ENCODE measurements at regions not wholly inside any gene's neighbourhood (a gene's known extent, or its start where the extent isn't known, plus 50 kb on each side); places are given as distances from the start of the nearest gene placed in this dataset.
A peak's percentile ranks its signal among the peaks of the same experiment; 100 is the strongest.
"Not testable (repeated sequence)": the region's sequence is repeated elsewhere in the genome, so short reads cannot be mapped to it uniquely, and the experiment has no call there.

DNA sequence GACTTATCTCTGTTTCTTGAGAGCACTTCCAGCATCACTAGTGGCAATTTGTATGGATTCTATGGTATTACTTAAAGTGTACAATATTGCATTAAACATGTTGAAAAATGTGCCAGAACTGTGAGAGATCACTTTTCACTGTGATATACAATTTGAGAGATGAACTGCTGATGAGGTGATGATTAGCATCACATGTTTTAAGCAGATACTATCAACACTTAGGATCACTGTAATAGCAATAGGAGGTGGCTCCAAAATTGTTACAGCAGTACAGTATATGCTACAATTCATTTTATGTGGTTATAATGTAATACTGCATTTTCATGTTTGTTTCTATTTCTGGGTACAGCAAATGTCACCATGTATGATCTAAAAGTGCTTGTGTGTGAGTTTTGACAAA, 570.0 kb downstream of the PTPRC start:
- no peak for DNase-seq (ENCODE audit: low spot score)

DNA sequence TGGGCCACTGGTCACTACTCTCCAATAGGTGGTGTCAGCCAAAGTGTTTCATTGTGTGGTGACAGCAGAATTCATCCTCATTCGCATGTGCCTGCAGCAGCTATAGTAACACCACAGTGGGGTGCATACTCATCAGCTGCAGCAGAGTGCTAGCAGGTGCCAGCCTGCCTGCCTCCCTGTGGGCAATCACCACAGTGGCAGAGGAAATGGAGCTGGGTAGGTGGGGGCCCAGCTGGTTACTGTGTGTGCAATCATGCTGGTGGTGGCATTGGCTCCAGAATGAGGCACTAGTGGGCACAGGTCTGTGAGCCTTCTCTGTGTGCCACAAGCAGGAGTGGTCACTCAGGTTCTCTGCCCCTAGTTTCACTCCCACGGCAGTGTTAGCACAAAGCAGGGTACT, 579.2 kb downstream of the PTPRC start:
- DNase-seq (ENCODE audit: low spot score) = no peak

DNA sequence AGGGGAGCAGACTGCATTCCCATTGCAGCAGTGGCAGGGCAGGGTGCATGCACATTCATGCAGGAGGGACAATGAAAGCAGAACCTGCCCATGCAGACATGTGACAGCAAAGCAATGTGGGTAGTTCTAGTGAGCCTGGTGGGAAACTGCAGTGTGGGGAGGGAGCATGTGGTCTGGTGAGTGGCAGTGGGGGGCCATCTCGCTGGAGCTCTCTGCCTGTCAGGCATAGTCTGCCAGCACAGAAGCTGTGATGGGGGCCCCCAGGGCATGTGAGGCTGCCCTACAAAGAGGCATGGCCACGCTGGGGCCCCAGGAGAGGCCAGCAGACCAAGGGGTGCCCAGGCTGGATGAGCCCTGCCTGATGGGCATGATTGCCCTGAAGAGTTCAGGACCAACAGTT, 579.7 kb downstream of the PTPRC start:
- no peak for DNase-seq (ENCODE audit: low spot score)

DNA sequence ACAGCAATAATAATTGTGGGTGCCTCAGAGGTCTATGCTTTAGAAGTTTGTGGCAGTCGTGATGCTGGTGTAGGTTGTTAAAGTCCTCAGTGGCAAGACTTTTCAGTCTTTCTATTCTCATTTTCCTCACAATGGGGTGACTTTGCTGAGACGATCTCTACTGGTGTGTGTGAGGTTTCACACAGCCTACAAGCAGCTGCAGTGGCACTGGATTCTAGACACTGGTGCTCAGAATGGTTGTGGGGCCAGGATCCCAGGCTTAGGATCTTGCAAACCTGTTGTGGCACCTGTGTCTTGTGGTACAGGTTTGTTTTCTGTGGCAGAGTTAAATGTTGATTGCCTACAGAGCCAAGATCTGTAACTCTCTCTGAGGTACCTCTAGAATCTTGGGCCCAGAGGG, 581.2 kb downstream of the PTPRC start:
- no peak for DNase-seq (ENCODE audit: low spot score)

DNA sequence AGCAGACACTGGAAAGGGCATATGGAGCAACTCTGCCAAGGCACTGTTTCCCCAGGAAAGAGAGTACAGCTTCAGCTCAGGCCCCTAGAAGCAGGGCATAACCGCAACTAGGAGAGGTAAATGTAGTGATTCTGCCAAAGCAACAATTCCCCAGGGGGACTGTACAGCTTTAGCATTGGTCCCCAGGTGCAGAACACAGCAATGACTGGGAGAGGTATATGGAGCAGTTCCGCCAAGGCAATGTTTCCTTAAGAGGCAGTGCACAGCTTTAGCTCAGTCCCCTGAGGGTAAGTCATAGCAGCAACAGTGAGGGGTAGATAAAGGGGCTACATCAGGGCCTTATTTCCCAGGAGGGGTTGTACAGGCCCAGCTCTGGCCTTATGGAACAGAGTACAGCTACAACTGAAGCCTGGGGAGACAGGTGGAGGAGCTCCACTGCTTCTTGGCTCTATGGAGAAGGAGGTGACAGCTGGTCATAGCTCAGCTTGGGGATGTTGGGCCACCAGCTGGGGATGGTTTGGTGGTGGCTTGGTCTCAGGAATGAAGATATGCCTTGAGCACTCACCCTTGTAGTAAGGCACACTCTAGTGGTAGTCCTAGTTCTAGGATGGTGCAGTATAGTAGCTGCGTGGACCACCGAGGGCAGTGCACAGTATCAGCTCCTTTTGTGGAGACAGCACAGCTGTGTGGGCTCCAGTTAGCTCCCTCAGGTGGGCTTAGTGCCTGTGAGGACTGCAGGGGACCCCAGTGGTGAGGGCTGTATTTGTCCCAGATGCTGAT, 582.7 kb downstream of the PTPRC start:
- DNase-seq (ENCODE audit: low spot score) = no peak

DNA sequence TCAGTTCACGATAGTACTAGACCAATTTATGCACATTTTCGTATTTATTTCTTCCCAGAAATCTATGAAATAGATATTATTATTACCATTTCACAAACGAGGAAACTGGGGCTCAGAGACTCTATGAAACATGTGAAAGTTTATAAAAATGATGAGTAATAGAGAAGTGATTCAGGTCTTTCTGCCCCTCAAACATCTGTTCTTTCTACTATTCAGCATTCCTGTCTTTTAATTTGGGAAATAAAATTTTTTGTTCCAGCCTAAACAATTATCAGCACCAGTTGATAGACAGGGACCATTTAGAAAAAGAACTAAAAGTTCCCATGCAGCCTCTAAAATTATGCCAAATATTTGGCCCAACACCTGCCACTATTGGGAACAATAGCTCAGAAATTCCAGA, 585.1 kb downstream of the PTPRC start:
- no peak for DNase-seq (ENCODE audit: low spot score)

DNA sequence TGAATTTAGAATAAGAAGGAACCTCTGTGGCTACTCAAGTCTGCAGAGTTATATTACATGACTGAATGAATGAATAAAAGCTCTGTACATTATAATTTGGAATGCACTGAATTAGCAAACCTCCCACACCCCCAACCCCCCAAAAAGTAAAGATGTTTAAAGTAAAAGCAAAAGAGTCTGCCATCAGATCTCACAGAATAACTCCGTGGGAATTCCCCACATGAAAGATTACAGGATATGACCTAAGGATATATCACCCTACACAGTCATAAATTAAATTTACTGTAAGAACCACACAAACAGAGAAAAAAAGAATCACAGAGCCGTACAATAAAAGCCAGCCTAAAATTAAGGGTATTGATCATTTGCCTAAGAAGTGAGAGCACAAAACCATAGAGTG, 587.3 kb downstream of the PTPRC start:
- no peak for DNase-seq (ENCODE audit: low spot score)

DNA sequence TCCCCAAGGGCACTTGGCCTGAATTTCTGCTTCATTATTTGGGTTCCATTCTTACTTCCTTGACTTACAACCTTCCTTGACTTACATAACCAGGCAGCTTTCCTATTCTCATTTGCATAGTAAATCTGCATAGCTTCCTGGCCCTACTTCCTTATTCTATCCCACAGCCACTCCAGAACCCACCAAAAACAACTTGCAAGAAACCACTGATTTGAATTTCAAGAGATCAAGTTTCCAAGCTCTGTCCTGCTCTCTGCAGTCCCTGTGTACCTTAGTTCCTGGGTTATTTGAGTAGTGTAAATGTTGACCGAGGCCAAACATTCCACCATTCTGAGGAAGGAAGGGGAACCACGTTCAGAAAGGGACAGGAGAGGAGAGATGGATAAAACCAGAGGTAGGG, 603.3 kb downstream of the PTPRC start:
- no peak for DNase-seq (ENCODE audit: low spot score)

DNA sequence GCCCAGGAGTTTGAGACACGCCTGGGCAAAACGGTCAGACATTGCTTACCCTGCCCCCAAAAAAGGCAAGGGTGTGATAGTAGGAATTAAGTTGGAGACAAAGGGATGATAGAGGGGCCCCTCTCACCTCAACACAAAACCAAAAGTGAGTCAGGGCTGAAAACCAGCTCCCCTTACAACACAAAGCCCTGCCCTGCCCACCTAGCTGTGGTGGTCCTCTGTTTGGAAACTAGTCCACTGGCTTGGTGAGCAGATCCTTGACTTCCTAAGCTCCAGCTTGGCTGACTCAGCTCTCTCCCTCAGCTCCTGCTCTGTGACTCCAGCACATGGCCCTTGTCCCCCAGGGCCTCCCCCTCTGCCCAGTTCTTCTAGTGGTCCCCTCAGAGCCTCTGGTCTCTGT, 603.8 kb downstream of the PTPRC start:
- DNase-seq (ENCODE audit: low spot score) = no peak

DNA sequence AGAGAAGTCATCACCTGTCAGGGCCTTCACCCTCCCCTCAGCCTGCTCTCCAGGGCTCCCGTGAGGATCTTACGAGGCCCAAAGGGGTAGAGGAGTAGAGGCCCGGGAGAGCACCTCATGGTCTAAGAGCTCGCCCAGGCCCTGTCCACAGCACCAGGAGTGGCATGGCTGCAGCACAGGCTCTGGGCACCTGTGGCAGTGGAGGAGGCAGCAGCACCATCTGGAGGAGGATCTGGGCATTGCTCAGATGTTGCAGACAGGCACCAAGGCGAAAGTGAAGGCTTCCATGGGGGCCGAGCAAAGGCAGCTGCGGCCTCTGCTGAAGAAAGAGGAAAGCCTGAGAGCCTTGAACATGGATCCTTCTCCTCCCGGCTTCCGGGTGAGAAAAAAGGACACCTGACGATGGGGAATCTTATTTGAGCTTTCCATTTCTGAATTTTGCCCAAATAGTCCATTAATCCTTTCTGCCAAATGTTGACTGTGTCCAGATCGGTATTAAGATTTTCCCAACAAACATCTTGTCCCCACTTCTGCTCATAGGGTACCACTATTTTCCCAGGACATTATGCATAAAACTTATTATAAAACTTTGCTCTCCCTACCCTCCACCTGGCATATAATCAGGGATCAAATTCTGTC, 604.7 kb downstream of the PTPRC start:
- peak; percentile 71 for DNase-seq (ENCODE audit: low spot score)

DNA sequence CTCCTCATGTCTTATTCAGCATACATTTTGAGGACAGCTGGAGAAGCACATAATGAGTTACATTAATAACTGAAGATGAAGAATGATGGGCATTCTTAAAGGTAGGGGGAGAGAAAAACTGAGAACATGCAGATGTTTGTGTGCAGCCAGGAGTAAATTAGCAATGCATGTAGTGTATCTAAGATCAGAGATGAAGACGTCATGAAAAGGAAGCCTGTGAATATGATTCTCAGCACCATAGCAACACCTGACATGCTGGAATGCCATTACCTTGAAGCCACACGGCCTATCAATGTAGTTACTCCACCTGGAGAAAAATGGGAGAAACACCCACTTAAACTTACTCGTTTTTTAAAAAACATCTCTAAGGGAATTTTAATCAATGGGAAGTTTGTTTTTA, 607.1 kb downstream of the PTPRC start:
- no peak for DNase-seq (ENCODE audit: low spot score)

DNA sequence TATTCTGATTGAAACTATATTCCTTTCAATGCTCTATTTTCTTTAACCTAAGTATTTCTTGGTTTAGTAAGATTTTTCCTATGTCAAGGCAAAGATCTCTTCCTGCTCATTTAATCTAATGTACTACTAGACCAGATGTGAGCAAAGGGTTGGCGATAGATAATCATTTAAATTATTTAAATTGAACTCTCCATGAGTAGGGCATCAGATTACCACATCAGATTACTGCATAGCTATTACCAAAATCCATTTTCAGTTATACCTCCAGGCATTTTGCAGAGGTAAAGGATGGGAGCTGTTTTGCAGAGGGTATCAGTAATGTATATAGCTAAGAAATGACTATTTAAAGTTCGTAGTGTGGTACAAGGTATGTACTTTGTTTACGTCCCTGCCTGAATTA, 607.9 kb downstream of the PTPRC start:
- DNase-seq (ENCODE audit: low spot score) = no peak

DNA sequence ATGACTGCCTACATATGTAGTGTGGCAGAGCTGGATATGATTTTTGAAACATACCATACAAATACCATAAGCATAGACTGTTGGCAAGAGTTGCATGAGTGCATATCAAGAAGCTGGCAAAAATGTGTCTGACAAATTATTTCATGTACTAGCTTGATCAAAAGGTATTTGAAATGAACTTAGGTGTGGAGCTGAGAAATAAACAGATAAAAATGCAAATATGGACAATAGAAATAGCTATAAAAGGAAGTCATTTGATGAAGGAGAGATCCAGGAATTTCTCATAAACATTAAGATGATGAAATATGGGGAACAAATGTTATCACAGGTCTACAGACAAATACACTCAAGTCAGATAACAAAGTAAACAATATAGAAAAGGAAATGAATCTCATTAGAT, 609.1 kb downstream of the PTPRC start:
- no peak for DNase-seq (ENCODE audit: low spot score)

DNA sequence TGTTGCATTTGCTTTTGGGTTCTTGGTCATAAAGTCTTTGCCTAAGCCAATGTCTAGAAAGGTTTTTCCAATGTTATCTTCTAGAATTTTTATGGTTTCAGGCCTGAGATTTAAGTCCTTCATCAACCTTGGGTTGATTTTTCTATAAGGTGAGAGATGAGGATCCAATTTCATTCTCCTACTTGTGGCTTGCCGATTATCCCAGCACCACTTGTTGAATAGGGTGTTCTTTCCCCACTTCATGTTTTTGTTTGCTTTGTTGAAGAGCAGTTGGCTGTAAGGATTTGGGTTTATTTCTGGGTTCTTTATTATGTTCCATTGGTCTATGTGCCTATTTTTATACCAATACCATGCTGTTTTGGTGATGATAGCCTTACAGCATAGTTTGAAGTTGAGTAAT, 615.2 kb downstream of the PTPRC start:
- DNase-seq (ENCODE audit: low spot score) = not testable (repeated sequence)

DNA sequence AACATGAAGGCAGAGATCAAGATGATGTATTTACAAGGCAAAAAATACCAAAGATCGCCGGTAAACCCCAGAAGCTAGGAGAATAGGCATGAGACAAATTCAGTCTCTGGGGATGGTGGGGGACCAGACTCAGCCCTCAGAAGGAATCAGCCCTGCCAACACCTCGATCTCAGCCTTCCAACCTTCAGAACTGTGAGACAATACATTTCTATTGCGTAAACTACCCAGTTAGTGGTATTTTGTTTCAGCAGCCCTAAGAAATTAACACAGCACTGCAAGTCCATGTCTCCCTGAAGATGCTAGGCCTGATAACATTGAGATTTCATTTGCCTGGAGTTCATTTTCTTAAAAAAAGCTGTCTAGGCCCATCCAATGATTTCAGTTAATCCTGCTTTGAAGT, 622.5 kb downstream of the PTPRC start:
- DNase-seq (ENCODE audit: low spot score) = no peak

DNA sequence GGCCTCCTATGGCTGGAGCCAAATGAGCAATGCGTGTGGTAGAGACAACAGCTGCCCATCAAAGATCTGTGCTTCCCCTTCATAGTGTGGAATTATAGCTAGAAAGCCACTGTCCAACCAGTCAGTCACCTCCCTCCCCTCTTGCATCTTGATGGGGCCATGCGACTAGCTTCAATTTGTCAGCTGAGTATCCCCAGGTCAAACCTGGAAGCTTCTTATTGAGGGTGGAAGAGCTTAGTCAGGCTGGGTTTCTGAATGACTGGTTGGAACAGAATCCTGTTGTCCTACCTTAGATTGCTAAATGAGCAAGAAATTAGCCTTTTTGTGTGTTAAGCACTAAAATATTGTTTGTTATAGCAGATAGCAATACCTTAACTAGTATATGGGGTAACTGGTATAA, 625.4 kb downstream of the PTPRC start:
- no peak for DNase-seq (ENCODE audit: low spot score)

DNA sequence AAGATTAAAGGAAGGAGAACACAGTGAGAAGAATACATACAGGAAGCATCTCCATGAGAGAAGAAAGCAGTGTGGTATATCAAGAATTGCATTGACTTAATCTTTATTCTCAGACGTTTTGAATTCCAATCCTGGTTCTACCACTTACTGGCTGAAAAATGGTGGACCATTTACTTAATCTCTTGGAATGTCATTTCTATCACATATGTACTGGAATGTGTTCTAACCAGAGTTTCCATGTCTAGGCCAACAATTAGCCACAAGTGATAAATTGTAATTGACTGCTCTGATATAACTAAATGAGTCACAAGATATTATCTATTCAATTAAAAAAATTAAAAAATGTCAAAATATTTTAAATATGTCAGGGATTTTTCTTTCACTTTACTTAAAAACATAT, 626.1 kb downstream of the PTPRC start:
- no peak for DNase-seq (ENCODE audit: low spot score)

DNA sequence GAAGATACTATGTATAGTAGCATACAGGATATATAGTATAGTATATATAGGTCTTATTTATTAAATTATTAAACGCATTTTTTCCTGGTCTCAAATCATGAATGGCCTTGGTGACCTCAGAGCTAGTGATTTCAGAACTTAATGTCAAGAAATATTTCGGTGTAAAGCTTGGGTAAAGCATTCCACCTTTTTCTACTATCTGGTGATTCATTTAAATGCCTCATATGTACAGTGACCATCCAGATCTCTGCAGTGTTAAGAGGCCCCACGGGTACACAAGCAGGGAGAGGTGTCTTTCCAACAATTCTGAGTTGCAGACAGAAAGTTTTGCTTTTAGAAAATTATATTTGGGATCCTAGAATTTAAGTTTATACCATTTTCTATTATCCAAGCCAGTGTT, 626.5 kb downstream of the PTPRC start:
- no peak for DNase-seq (ENCODE audit: low spot score)

DNA sequence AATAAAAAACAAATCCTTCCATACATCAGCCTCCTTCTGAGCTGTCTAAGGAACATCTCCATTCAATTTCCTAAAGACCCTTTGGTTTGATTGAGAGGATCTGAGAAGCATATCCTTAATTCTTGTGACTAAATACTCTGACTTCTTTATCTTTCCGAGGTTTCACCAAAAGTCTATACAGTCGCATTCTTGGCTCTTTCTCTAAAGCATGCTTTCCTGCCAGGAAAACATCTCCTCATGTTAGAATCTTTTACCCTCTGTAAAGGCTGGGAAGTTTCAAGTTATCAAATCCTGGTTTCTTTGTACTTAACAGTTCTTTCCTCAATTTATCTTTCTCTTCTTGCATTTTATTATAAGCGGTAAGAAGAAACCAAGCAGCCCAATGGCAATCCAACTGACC, 630.4 kb downstream of the PTPRC start:
- no peak for DNase-seq (ENCODE audit: low spot score)

DNA sequence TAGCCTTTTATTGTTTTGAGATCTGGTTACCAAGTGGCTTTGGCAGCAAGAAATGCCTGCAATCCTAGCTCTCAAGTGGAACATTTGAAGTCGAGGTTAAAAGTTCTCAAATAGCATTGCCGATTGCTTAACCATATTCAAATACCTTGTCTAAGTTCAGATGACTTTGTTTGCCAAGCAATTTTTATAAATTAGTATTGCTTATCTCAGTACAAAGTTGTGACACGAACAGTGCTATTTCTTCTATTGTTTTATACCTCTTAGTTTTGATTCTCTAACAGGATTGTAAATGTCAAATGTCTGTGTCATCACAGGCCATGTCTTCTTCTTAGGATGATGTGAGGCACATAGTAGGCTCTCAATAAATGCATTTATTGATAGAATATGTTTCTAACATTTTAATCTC, 633.3 kb downstream of the PTPRC start:
- DNase-seq (ENCODE audit: low spot score) = peak; percentile 30

DNA sequence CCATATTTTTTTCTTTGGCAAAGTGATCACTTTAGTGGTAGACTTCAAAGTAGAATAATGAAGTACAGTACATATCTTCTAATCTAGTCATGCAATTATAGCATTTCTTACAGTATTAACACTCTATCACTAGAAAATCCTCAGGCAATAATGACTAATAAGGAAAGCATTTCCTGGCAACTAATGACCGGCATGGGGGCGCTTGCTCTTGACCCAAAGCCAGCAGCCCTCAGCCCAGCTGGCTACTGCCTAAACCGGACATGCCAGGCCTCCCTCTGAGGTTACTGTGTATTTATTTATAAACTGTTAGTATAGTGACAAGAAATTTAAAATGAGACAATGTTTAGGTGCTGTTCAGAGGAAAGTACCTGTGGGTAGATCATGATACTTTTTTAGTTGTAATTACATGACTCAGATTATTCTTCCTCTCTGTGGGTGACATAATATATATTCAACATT, 633.8 kb downstream of the PTPRC start:
- peak; percentile 78 for DNase-seq (ENCODE audit: low spot score)

DNA sequence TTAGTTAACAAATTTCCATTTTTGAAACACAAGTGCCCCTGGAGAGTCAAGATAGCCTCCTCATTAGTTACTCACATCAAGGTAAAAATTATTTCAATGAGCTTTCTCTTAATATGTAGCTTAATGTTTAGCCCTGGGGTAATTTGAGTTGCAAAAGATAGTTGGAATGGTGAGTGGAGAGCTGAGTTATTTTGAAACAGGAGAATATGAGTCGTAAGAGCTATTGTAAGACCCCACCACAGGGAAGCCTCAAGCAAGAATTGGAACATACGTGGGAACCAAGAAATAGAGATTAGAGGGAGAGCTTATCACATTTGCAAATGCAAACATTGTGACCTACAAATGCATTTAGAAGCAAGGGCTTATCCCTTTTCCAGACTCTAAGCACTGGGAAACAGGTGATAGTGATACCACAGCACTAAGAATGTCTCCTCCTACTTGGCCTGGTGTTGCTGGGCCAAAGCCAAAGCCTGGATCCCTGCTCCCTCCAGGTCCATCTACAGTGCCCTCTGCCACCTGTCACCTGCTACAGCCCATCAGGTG, 635.1 kb downstream of the PTPRC start:
- peak; percentile 39 for DNase-seq (ENCODE audit: low spot score)

DNA sequence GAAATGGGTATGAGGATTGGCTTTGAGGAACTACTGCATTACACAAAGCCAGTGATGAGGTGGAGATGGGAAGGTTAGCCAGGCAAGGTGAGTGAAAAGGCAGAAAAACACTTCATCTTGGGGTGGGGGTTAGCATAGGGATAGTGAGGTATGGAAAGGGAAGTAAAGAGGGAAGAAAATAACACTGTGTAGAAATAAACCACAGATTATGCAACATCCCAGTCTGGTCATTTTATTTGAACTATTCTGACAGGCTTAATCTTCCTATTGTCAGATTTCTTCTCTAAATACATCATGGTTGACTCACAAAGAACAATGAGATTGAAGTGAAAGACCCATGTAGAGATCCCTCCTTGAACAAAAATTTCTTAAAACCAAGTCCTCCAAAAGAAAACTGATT, 640.2 kb downstream of the PTPRC start:
- DNase-seq (ENCODE audit: low spot score) = no peak

Measured in HT-29 (cell line).